Motor neuron (in vitro differentiated cells): ENCODE measurements at regions not wholly inside any gene's neighbourhood (a gene's known extent, or its start where the extent isn't known, plus 50 kb on each side); places are given as distances from the start of the nearest gene placed in this dataset.

Experiments
- ATAC-seq, 8 experiments: fragments of 200-7000 bp; cut with Tn5 transposase; replicated peaks in 6 of 8; 2 replicates each; pipeline ENCODE4 v1.8.0; 2021; ENCODE audit warnings: mild to moderate bottlenecking in 8 of 8, moderate library complexity in 8 of 8
- H3K27ac ChIP-seq, 2 donors: fragments of 250-450 bp; sonication (Bioruptor Pico); 2 replicates each; pipeline ENCODE4 v1.9.0; 2021; ENCODE audit warnings: antibody characterized with exemption in 2 of 2, mild to moderate bottlenecking in 2 of 2, moderate library complexity in 1 of 2
- H3K4me1 ChIP-seq, 2 donors: fragments of 250-450 bp; sonication (Bioruptor Pico); replicated peaks in 1 of 2; 2 replicates each; pipeline ENCODE4 v1.6.1; 2021; ENCODE audit warnings: antibody characterized with exemption in 2 of 2, mild to moderate bottlenecking in 2 of 2, moderate library complexity in 1 of 2
- H3K4me3 ChIP-seq, 5 donors: fragments of 250-450 bp; sonication (Bioruptor Pico); 2 replicates each; pipeline ENCODE4 v1.9.0; 2021; ENCODE audit warnings: antibody characterized with exemption in 5 of 5, mild to moderate bottlenecking in 5 of 5, moderate library complexity in 4 of 5
- WGBS, 10 experiments: fragments of 450-650 bp; shearing (Covaris generic); methylation state at CpG; one replicate each; pipeline ENCODE4 v1.0.0; 2022; 5-methylcytosine and 5-hydroxymethylcytosine counted together
- in situ Hi-C, 9 experiments: fragments of 400-800 bp; cut with MboI; loops; one replicate each; pipeline ENCODE4 v1.15.0; 2021; ENCODE audit warnings: low sequenced_read_pairs in 9 of 9, low pct_unique_long_range_greater_than_20kb in 2 of 9; ENCODE audit not compliant: unreplicated experiment in 9 of 9

- 0 to 91% (median 20%) methylated on average over 1 of the region's 1 CpG; no CpG with 5 or more reads in 3 of the 10 experiments for WGBS, 10 experiments
- H3K4me1 ChIP-seq: no peaks in the 10 kb centered on the region
- H3K27ac ChIP-seq: no peak overlapping the region
- H3K4me3 ChIP-seq: no peak overlapping the region
- no peak for ATAC-seq
- in situ Hi-C loops: no loop called here
Observed at GRCh38 chr11:129655247-129655832, 160.3 kb upstream of the TMEM45B start.

DNA sequence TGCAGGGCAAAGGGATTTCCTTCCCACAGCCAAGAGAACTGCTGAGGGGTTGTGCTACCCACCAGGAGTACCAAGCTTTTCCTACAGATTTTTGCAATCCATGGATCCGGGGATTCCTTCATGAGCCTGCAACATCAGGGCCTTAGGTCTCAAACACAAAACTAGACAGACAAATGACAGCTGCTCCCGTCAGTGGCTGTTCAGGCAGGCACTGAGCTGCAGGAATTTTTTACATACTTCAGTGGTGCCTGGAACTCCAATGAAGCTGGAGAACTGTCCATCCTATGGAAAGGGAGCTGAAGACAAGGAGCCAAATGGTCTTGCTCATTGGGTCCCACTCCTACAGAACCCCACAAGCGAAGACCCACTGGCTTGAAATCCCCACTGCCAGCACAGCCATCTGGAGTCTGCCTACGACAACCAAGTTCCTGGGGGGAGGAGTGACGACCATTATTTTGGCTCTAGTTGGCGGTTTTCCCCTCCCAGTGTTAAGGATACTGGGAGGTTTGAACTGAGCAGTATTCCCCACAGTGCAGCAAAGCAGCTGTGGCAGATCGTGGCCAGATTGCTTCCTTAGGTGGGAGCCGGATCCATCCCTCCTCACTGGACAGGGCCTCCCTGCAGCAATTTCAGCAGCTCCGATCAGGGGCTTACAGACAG is 157.7 kb upstream of the TMEM45B start:
- in situ Hi-C loops: no loop called here
- ATAC-seq: no peak
- Histone ChIP-seq H3K4me1 (no peaks in the 10 kb centered on the region), H3K27ac (no peak overlapping the region), H3K4me3 (no peak overlapping the region)
- WGBS, 10 experiments: 0 to 85% (median 55%) methylated on average over 1 to 5 of the region's 9 CpGs; no CpG with 5 or more reads in 3 of the 10 experiments

DNA sequence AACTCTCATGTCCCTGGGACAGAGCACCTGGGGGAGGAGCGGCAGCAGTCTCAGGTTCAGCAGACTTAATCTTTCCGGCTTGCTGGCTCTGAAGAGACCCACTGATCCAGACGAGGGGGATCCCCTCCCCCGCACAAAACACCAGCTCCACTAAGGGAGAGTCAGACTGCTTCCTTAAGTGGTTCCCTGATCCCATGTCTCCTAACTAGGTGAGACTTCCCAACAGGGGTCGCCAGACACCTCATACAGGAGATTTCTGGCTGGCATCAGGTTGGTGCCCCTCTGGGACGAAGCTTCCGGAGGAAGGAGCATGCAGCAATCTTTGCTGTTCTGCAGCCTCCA is 157.2 kb upstream of the TMEM45B start:
- no peak for ATAC-seq
- 20 to 80% (median 63%) methylated on average over 1 to 4 of the region's 7 CpGs; no CpG with 5 or more reads in 4 of the 10 experiments for WGBS, 10 experiments
- no peak overlapping the region for H3K4me3 ChIP-seq
- in situ Hi-C loops: no loop called here
- H3K27ac ChIP-seq: no peak overlapping the region
- no peaks in the 10 kb centered on the region for H3K4me1 ChIP-seq

DNA sequence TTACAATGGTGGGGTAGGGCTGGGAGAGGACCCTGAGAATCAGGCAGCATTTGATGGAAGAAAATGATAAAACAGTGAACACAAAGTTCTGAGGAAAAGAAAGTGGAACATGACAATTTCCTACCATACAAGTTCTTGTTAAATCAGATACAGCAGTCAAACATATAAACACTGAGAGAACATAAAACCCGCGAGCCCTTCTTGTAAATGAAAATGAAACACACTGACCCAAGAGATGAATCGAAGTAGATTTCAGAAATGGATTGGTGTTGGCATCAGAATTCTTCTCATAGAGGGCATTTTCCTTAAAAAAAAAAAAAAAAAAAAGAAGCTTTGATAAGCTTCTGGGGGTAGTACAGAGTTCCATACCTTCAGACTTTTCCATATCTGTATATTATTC is 134.7 kb upstream of the TMEM45B start:
- in situ Hi-C loops: loop anchor here in 1 of 9 experiments (25.0 kb wide), 1 partner anchor 294 kb away; the partner anchor contains the start of gene BARX2
- Histone ChIP-seq H3K4me3 (no peak overlapping the region), H3K4me1 (no peaks in the 10 kb centered on the region), H3K27ac (no peak overlapping the region)
- 0 to 96% (median 63%) methylated on average over 1 to 3 of the region's 3 CpGs; no CpG with 5 or more reads in 1 of the 10 experiments for WGBS, 10 experiments
- ATAC-seq: no peak

GRCh38 chr11:129681344-129682114 is 134.1 kb upstream of the TMEM45B start:
- Histone ChIP-seq H3K4me1 (no peaks in the 10 kb centered on the region), H3K4me3 (no peak overlapping the region), H3K27ac (no peak overlapping the region)
- no peak for ATAC-seq
- in situ Hi-C loops: loop anchor here in 1 of 9 experiments (25.0 kb wide), 1 partner anchor 294 kb away; the partner anchor contains the start of gene BARX2
- WGBS, 10 experiments: 20 to 98% (median 81%) methylated on average over 1 to 10 of the region's 12 CpGs

- Histone ChIP-seq H3K27ac (no peak overlapping the region), H3K4me1 (no peaks in the 10 kb centered on the region), H3K4me3 (no peak overlapping the region)
- 0 to 86% (median 62%) methylated on average over 1 to 3 of the region's 3 CpGs; no CpG with 5 or more reads in 1 of the 10 experiments for WGBS, 10 experiments
- no peak for ATAC-seq
- in situ Hi-C loops: loop anchor here in 1 of 9 experiments (25.0 kb wide), 1 partner anchor 299 kb away; the partner anchor contains the start of gene BARX2
Observed at GRCh38 chr11:129686269-129686668, 129.4 kb upstream of the TMEM45B start.

GRCh38 chr11:129691142-129691541 is 124.5 kb upstream of the TMEM45B start:
- ATAC-seq: no peak
- in situ Hi-C loops: loop anchor here in 1 of 9 experiments (25.0 kb wide), 1 partner anchor 304 kb away; the partner anchor contains the start of gene BARX2
- H3K4me3 ChIP-seq: no peak overlapping the region
- 29 to 94% (median 76%) methylated on average over 1 to 6 of the region's 10 CpGs; no CpG with 5 or more reads in 3 of the 10 experiments for WGBS, 10 experiments
- no peaks in the 10 kb centered on the region for H3K4me1 ChIP-seq
- no peak overlapping the region for H3K27ac ChIP-seq

- in situ Hi-C loops: loop anchor here in 1 of 9 experiments (25.0 kb wide), 1 partner anchor 307 kb away; the partner anchor contains the start of gene BARX2
- 60 to 100% (median 86%) methylated on average over 2 to 4 of the region's 10 CpGs; no CpG with 5 or more reads in 6 of the 10 experiments for WGBS, 10 experiments
- Histone ChIP-seq H3K4me1 (no peaks in the 10 kb centered on the region), H3K27ac (no peak overlapping the region), H3K4me3 (no peak overlapping the region)
- no peak for ATAC-seq
Observed at GRCh38 chr11:129694538-129694937, 121.1 kb upstream of the TMEM45B start.

- in situ Hi-C loops: loop anchor here in 1 of 9 experiments (25.0 kb wide), 1 partner anchor 308 kb away; the partner anchor contains the start of gene BARX2
- no peaks in the 10 kb centered on the region for H3K4me1 ChIP-seq
- H3K27ac ChIP-seq: no peak overlapping the region
- ATAC-seq: no peak
- 0 to 95% (median 67%) methylated on average over 1 to 4 of the region's 10 CpGs; no CpG with 5 or more reads in 4 of the 10 experiments for WGBS, 10 experiments
- no peak overlapping the region for H3K4me3 ChIP-seq
Observed at GRCh38 chr11:129694966-129695365, 120.7 kb upstream of the TMEM45B start.

- in situ Hi-C loops: loop anchor here in 1 of 9 experiments (25.0 kb wide), 1 partner anchor 308 kb away; the partner anchor contains the start of gene BARX2
- Histone ChIP-seq H3K4me1 (no peaks in the 10 kb centered on the region), H3K27ac (no peak overlapping the region), H3K4me3 (no peak overlapping the region)
- 0 to 65% (median 20%) methylated on average over 1 to 7 of the region's 25 CpGs; no CpG with 5 or more reads in 4 of the 10 experiments for WGBS, 10 experiments
- peak; percentile 79 to 96 (median 85) for ATAC-seq
Observed at GRCh38 chr11:129695571-129696308, 119.9 kb upstream of the TMEM45B start.

DNA sequence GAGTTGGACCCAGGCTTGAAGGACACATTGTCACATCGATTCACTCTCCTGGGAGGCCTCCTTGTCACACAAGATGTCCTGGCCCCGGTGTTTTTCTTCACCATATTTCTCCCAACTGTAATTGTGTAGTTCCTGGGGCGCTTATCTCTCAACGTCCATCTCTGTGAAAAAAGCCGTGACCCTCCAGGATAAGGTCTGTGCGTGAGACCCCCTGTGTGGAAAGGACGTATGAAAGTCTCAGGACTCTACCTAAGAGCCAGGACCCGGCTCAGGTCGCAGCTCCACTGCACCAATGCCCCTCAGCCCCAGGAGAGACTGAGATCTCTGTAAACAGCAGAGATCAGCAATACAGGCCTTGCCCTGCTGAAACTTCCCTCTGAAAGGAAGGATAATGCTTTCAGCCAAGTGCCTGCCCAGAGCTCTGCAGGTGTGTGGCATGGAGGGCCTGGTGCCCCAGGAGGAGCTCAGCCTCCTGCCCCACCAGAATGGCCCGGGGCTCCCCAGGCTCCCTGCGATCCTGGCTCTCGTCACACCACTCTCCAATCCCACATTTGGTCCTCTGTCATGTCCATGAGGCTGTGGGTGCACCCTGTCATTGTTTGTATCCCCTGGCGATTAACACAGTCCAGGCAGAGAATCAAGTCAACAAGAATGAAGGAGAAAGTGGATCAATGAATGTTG is 119.2 kb upstream of the TMEM45B start:
- Histone ChIP-seq H3K4me1 (no peaks in the 10 kb centered on the region), H3K27ac (no peak overlapping the region), H3K4me3 (no peak overlapping the region)
- no peak for ATAC-seq
- in situ Hi-C loops: loop anchor here in 1 of 9 experiments (25.0 kb wide), 1 partner anchor 309 kb away; the partner anchor contains the start of gene BARX2
- 40 to 95% (median 70%) methylated on average over 1 to 4 of the region's 13 CpGs; no CpG with 5 or more reads in 2 of the 10 experiments for WGBS, 10 experiments

- Histone ChIP-seq H3K4me3 (no peak overlapping the region), H3K4me1 (no peaks in the 10 kb centered on the region), H3K27ac (no peak overlapping the region)
- WGBS, 10 experiments: 0 to 80% (median 80%) methylated on average over 1 of the region's 1 CpG; no CpG with 5 or more reads in 5 of the 10 experiments
- no peak for ATAC-seq
- in situ Hi-C loops: loop anchor here in 1 of 9 experiments (25.0 kb wide), 1 partner anchor 311 kb away; the partner anchor contains the start of gene BARX2
Observed at GRCh38 chr11:129698212-129698611, 117.4 kb upstream of the TMEM45B start.
